HUES48 (cell line): ENCODE measurements at regions not wholly inside any gene's neighbourhood (a gene's known extent, or its start where the extent isn't known, plus 50 kb on each side); places are given as distances from the start of the nearest gene placed in this dataset.

ENCODE experiments used
- H3K27ac ChIP-seq: one replicate; pipeline ENCODE4 v1.7.0; 2013; ENCODE audit warnings: low read depth, low read length, inconsistent platforms
- H3K27me3 ChIP-seq: 2 replicates; pipeline ENCODE4 v1.6.1; 2013; ENCODE audit warnings: mild to moderate bottlenecking, low read length; ENCODE audit not compliant: control insufficient read depth, insufficient read depth
- H3K36me3 ChIP-seq: 2 replicates; pipeline ENCODE4 v1.6.1; 2013; ENCODE audit warnings: low read length; ENCODE audit not compliant: control insufficient read depth, insufficient read depth
- H3K4me1 ChIP-seq: 2 replicates; pipeline ENCODE4 v1.6.1; 2013; ENCODE audit warnings: mild to moderate bottlenecking, low read length; ENCODE audit not compliant: control insufficient read depth, insufficient read depth
- H3K4me3 ChIP-seq: 2 replicates; pipeline ENCODE4 v1.5.1; 2013; ENCODE audit warnings: mild to moderate bottlenecking, low read depth, low read length
- H3K9ac ChIP-seq: 2 replicates; pipeline ENCODE4 v1.6.1; 2013; ENCODE audit warnings: mild to moderate bottlenecking, low read depth, low read length, moderate library complexity
- H3K9me3 ChIP-seq: 2 replicates; pipeline ENCODE4 v1.6.1; 2013; ENCODE audit warnings: low read length; ENCODE audit not compliant: control insufficient read depth, insufficient read depth

- Histone ChIP-seq H3K27ac (no peak overlapping the region), H3K9me3 (peaks cover 17% of the 10 kb centered on the region; the same call in 1 of the 2 replicates), H3K9ac (no peak overlapping the region), H3K4me1 (no peaks in the 10 kb centered on the region), H3K36me3 (no peaks in the 10 kb centered on the region), H3K4me3 (no peak overlapping the region), H3K27me3 (no peaks in the 10 kb centered on the region)
Measured at GRCh38 chr1:30028283-30028682, 695.1 kb downstream of the MATN1 start.

GRCh38 chr1:30027247-30027646, 696.1 kb downstream of the MATN1 start:
- Histone ChIP-seq H3K4me1 (no peaks in the 10 kb centered on the region), H3K9ac (no peak overlapping the region), H3K4me3 (no peak overlapping the region), H3K27me3 (no peaks in the 10 kb centered on the region), H3K9me3 (peaks cover 10% of the 10 kb centered on the region; the same call in 1 of the 2 replicates), H3K36me3 (no peaks in the 10 kb centered on the region), H3K27ac (no peak overlapping the region)

- Histone ChIP-seq H3K27ac (no peak overlapping the region), H3K9ac (no peak overlapping the region), H3K9me3 (0 out of 2 replicates have a peak, but pooled peaks cover 3% of the 10 kb centered on the region), H3K36me3 (no peaks in the 10 kb centered on the region), H3K27me3 (no peaks in the 10 kb centered on the region), H3K4me3 (no peak overlapping the region), H3K4me1 (no peaks in the 10 kb centered on the region)
Measured at GRCh38 chr1:30024411-30025195, 698.8 kb downstream of the MATN1 start.

GRCh38 chr1:30023339-30024022, 699.9 kb downstream of the MATN1 start:
- Histone ChIP-seq H3K27me3 (no peaks in the 10 kb centered on the region), H3K4me1 (no peaks in the 10 kb centered on the region), H3K36me3 (no peaks in the 10 kb centered on the region), H3K9ac (no peak overlapping the region), H3K9me3 (peaks cover 9% of the 10 kb centered on the region; the same call in 1 of the 2 replicates), H3K4me3 (no peak overlapping the region), H3K27ac (no peak overlapping the region)

GRCh38 chr1:30014031-30014430, 709.4 kb downstream of the MATN1 start:
- Histone ChIP-seq H3K36me3 (no peaks in the 10 kb centered on the region), H3K27ac (no peak overlapping the region), H3K9ac (no peak overlapping the region), H3K4me1 (no peaks in the 10 kb centered on the region), H3K27me3 (no peaks in the 10 kb centered on the region), H3K4me3 (no peak overlapping the region), H3K9me3 (peaks cover 19% of the 10 kb centered on the region)

- Histone ChIP-seq H3K4me1 (no peaks in the 10 kb centered on the region), H3K36me3 (no peaks in the 10 kb centered on the region), H3K27me3 (no peaks in the 10 kb centered on the region), H3K4me3 (no peak overlapping the region), H3K9ac (no peak overlapping the region), H3K9me3 (peaks cover 9% of the 10 kb centered on the region; the same call in 1 of the 2 replicates), H3K27ac (no peak overlapping the region)
Measured at GRCh38 chr1:30012455-30013440, 710.6 kb downstream of the MATN1 start.

GRCh38 chr1:30011970-30012369, 711.4 kb downstream of the MATN1 start:
- Histone ChIP-seq H3K27ac (no peak overlapping the region), H3K27me3 (no peaks in the 10 kb centered on the region), H3K4me3 (no peak overlapping the region), H3K4me1 (no peaks in the 10 kb centered on the region), H3K36me3 (no peaks in the 10 kb centered on the region), H3K9ac (no peak overlapping the region), H3K9me3 (0 out of 2 replicates have a peak, but pooled peaks cover 5% of the 10 kb centered on the region)

GRCh38 chr1:30010506-30011106, 712.8 kb downstream of the MATN1 start:
- peaks cover 12% of the 10 kb centered on the region for H3K4me1 ChIP-seq

GRCh38 chr1:30009720-30010119, 713.7 kb downstream of the MATN1 start:
- Histone ChIP-seq H3K9ac (no peak overlapping the region), H3K27ac (no peak overlapping the region)

More at GRCh38 chr1:30010506-30011106, 712.8 kb downstream of the MATN1 start:
- no peak overlapping the region for H3K27ac ChIP-seq
- 0 out of 2 replicates have a peak, but pooled peaks cover 5% of the 10 kb centered on the region for H3K9me3 ChIP-seq
- no peak overlapping the region for H3K9ac ChIP-seq
- no peaks in the 10 kb centered on the region for H3K27me3 ChIP-seq
- no peak overlapping the region for H3K4me3 ChIP-seq
- H3K36me3 ChIP-seq, result no peaks in the 10 kb centered on the region

GRCh38 chr1:30008998-30009657, 714.3 kb downstream of the MATN1 start:
- no peaks in the 10 kb centered on the region for H3K27me3 ChIP-seq
- H3K9me3 ChIP-seq, result 0 out of 2 replicates have a peak, but pooled peaks cover 5% of the 10 kb centered on the region
- H3K36me3 ChIP-seq, result no peaks in the 10 kb centered on the region
- peaks cover 12% of the 10 kb centered on the region for H3K4me1 ChIP-seq
- H3K27ac ChIP-seq, result no peak overlapping the region
- no peak overlapping the region for H3K4me3 ChIP-seq
- no peak overlapping the region for H3K9ac ChIP-seq

More at GRCh38 chr1:30009720-30010119, 713.7 kb downstream of the MATN1 start:
- H3K36me3 ChIP-seq, result no peaks in the 10 kb centered on the region
- H3K27me3 ChIP-seq, result no peaks in the 10 kb centered on the region
- peaks cover 12% of the 10 kb centered on the region for H3K4me1 ChIP-seq
- H3K9me3 ChIP-seq, result 0 out of 2 replicates have a peak, but pooled peaks cover 5% of the 10 kb centered on the region
- H3K4me3 ChIP-seq, result no peak overlapping the region
